ENCODE measurements at regions not wholly inside any gene's neighbourhood (a gene's known extent, or its start where the extent isn't known, plus 50 kb on each side); places are given as distances from the start of the nearest gene placed in this dataset.

DNA sequence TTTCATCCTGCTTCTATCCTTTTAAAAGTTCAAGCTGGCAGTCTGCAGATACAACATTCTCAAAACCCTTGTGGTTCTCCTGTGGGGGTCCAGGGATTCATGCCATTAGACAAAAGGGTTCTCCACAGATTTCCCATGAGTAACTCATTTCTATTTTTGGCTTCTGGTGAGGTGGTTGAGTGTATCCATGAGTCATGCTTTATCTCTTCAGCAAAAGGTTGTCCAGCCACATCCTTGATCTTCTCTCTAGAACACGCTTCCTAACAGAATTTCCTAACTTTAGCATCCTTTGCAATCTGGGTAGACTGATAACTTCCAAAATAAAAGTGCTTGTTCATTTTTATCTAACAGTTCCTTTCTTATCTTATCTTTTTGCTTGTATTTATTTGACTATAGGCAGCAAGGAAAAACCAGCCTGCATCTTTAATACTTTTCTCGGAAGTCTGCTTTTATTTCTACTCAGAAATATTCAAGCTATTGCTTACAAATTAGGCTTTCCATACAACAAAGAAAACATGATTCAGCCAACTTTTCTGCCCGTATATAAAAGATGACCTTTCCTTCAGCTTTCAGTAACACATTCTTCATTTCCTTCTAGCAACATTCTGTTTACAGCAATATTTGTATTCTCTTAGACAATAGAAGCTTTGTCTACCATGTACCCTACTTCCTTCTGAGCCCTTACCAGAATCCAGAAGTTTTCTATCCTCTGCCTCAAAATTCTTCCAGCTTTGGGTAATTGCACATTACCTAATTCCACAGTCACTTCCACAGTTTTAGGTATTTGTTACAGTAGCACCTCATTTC, 79.3 kb upstream of the IL6 start:
- no peak overlapping the region for H3K27ac ChIP-seq (ENCODE audit: low read length)
- no peak overlapping the region for H3K4me2 ChIP-seq (ENCODE audit: low read length)
- H3K27me3 ChIP-seq (ENCODE audit: low read depth, low read length): no peaks in the 10 kb centered on the region
- H3K4me1 ChIP-seq (ENCODE audit: low read length): no peaks in the 10 kb centered on the region
- peaks cover 65% of the 10 kb centered on the region for H3K79me2 ChIP-seq (ENCODE audit: low read length)
- H4K20me1 ChIP-seq (ENCODE audit: insufficient read depth, low read length): no peaks in the 10 kb centered on the region
- peaks cover 93% of the 10 kb centered on the region for H3K36me3 ChIP-seq (replicated peaks; ENCODE audit: low read depth, low read length)
- no peak overlapping the region for H3K4me3 ChIP-seq (ENCODE audit: low read length)
- H2AFZ ChIP-seq (ENCODE audit: low read depth, low read length): no peak overlapping the region
- H3K9ac ChIP-seq (ENCODE audit: low read length): no peak overlapping the region
- no peak for TF ChIP-seq EZH2phosphoT487 (IDR thresholded peaks at IDR 0.05; ENCODE audit: low read depth)
- TF ChIP-seq, protein P1, sequence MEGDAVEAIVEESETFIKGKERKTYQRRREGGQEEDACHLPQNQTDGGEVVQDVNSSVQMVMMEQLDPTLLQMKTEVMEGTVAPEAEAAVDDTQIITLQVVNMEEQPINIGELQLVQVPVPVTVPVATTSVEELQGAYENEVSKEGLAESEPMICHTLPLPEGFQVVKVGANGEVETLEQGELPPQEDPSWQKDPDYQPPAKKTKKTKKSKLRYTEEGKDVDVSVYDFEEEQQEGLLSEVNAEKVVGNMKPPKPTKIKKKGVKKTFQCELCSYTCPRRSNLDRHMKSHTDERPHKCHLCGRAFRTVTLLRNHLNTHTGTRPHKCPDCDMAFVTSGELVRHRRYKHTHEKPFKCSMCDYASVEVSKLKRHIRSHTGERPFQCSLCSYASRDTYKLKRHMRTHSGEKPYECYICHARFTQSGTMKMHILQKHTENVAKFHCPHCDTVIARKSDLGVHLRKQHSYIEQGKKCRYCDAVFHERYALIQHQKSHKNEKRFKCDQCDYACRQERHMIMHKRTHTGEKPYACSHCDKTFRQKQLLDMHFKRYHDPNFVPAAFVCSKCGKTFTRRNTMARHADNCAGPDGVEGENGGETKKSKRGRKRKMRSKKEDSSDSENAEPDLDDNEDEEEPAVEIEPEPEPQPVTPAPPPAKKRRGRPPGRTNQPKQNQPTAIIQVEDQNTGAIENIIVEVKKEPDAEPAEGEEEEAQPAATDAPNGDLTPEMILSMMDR (IDR thresholded peaks at IDR 0.05; ENCODE audit: low read depth, low read length): no peak
- peaks cover 55% of the 10 kb centered on the region for H3K9me3 ChIP-seq (ENCODE audit: insufficient read depth, low read length)

DNA sequence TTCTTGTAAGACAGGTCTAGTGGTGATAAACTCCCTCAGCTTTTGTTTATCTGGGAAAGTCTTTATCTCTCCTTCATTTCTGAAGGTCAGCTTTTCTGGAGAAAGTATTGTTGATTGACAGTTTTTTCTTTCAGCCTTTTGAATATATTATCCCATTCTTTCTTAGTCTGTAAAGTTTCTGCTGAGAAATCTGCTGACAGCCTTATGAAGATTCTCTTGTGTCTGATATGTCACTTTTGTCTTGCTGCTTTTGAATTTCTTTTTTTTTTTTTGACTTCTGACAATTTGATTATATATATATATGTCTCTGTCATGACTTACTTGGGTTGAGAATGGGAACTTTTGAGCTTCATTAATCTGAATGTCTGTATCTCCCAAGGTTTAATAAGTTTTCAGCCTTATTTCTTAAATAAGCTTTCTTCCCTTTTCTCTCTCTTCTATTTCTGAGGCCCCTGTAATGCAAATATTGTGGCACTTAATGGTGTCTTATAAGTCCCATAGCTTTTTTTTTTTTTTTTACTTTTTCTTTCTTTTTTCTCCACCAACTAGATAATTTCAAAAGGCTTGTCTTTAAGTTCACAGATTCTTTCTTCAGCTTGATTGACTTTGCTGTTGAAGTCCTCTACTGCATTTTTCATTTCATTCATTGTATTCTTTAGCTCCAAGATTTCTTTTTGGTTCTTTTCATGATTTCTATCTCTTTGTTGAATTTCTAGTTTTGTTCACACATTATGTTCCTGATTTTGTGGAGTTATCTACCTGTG, 81.4 kb upstream of the IL6 start:
- no peaks in the 10 kb centered on the region for H4K20me1 ChIP-seq (ENCODE audit: insufficient read depth, low read length)
- no peak overlapping the region for H2AFZ ChIP-seq (ENCODE audit: low read depth, low read length)
- no peak overlapping the region for H3K4me2 ChIP-seq (ENCODE audit: low read length)
- TF ChIP-seq EZH2phosphoT487 (IDR thresholded peaks at IDR 0.05; ENCODE audit: low read depth): no peak
- TF ChIP-seq, protein P1 (IDR thresholded peaks at IDR 0.05; ENCODE audit: low read depth, low read length): no peak
- H3K27ac ChIP-seq (ENCODE audit: low read length): no peak overlapping the region
- peaks cover 56% of the 10 kb centered on the region for H3K9me3 ChIP-seq (ENCODE audit: insufficient read depth, low read length)
- no peaks in the 10 kb centered on the region for H3K27me3 ChIP-seq (ENCODE audit: low read depth, low read length)
- no peak overlapping the region for H3K4me3 ChIP-seq (ENCODE audit: low read length)
- H3K9ac ChIP-seq (ENCODE audit: low read length): no peak overlapping the region
- peaks cover 88% of the 10 kb centered on the region for H3K36me3 ChIP-seq (replicated peaks; ENCODE audit: low read depth, low read length)
- peaks cover 50% of the 10 kb centered on the region for H3K79me2 ChIP-seq (ENCODE audit: low read length)
- H3K4me1 ChIP-seq (ENCODE audit: low read length): peaks cover 11% of the 10 kb centered on the region

DNA sequence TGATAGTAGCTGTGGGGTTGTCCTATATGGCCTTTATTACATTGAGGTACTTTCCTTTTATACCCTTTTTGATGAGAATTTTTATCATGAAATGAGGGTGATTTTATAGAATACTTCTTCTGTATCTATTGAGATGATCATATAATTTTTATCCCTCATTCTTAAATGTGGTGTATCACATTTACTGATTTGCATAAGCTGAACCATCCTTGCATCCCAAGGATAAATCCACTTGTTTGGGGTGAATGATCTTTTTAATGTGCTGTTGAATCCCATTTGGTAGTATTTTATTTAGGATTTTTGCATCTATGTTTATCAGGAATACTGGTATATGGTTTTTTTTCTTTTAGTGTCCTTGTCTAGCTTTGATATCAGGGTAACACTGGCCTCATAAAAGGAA, 84.5 kb upstream of the IL6 start:
- H3K9me3 ChIP-seq (ENCODE audit: insufficient read depth, low read length): peaks cover 40% of the 10 kb centered on the region
- peaks cover 77% of the 10 kb centered on the region for H3K36me3 ChIP-seq (replicated peaks; ENCODE audit: low read depth, low read length)

More for the DNA sequence above, 84.5 kb upstream of the IL6 start:
- no peak overlapping the region for H3K9ac ChIP-seq (ENCODE audit: low read length)
- 0 out of 2 replicates have a peak overlapping the region, but pooled peaks have one; percentile 31 for H3K27ac ChIP-seq (ENCODE audit: low read length)
- no peak overlapping the region for H2AFZ ChIP-seq (ENCODE audit: low read depth, low read length)
- no peak overlapping the region for H3K4me2 ChIP-seq (ENCODE audit: low read length)
- TF ChIP-seq, protein P1 (IDR thresholded peaks at IDR 0.05; ENCODE audit: low read depth, low read length): no peak
- no peak for TF ChIP-seq EZH2phosphoT487 (IDR thresholded peaks at IDR 0.05; ENCODE audit: low read depth)
- H3K4me3 ChIP-seq (ENCODE audit: low read length): no peak overlapping the region
- no peaks in the 10 kb centered on the region for H3K27me3 ChIP-seq (ENCODE audit: low read depth, low read length)
- peaks cover 26% of the 10 kb centered on the region for H3K4me1 ChIP-seq (ENCODE audit: low read length)
- H4K20me1 ChIP-seq (ENCODE audit: insufficient read depth, low read length): no peaks in the 10 kb centered on the region
- peaks cover 49% of the 10 kb centered on the region for H3K79me2 ChIP-seq (ENCODE audit: low read length)

All from OCI-LY3 (cell line).